ENCODE measurements at regions not wholly inside any gene's neighbourhood (a gene's known extent, or its start where the extent isn't known, plus 50 kb on each side); places are given as distances from the start of the nearest gene placed in this dataset.

DNA sequence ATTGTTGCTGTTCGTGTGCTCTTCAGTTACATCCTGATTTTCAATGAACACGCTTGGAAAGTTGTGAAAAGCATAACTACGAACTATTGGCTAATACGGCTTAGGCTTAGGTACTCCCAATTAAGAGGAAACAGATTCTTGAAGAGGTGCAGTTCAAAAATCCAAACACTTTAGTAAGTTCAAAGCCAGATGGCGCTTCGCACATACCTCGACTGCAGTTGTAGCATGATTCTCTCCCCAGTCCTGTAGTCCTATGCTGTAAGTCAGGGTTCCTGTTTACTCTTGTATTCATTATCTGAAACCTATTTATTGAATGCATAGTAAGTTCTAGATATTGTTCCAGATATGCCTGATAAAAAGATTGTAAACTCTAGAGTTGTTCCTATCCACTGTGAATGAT, 165.2 kb downstream of the TRIB2 start:
- TF ChIP-seq POLR2A (IDR thresholded peaks at IDR 0.05; ENCODE audit: low read length): no peak
- no peak for TF ChIP-seq SREBF2 (IDR thresholded peaks at IDR 0.05)
- TF ChIP-seq, protein P1, sequence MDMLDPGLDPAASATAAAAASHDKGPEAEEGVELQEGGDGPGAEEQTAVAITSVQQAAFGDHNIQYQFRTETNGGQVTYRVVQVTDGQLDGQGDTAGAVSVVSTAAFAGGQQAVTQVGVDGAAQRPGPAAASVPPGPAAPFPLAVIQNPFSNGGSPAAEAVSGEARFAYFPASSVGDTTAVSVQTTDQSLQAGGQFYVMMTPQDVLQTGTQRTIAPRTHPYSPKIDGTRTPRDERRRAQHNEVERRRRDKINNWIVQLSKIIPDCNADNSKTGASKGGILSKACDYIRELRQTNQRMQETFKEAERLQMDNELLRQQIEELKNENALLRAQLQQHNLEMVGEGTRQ (IDR thresholded peaks at IDR 0.05): no peak
- no peak for TF ChIP-seq ZSCAN20 (CRISPR knock-in tag; IDR thresholded peaks at IDR 0.05)
- TF ChIP-seq, protein P2, sequence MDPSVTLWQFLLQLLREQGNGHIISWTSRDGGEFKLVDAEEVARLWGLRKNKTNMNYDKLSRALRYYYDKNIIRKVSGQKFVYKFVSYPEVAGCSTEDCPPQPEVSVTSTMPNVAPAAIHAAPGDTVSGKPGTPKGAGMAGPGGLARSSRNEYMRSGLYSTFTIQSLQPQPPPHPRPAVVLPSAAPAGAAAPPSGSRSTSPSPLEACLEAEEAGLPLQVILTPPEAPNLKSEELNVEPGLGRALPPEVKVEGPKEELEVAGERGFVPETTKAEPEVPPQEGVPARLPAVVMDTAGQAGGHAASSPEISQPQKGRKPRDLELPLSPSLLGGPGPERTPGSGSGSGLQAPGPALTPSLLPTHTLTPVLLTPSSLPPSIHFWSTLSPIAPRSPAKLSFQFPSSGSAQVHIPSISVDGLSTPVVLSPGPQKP (IDR thresholded peaks at IDR 0.05; ENCODE audit: low read depth, low read length): no peak
- TF ChIP-seq, protein P3, sequence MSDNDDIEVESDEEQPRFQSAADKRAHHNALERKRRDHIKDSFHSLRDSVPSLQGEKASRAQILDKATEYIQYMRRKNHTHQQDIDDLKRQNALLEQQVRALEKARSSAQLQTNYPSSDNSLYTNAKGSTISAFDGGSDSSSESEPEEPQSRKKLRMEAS (IDR thresholded peaks at IDR 0.05): no peak
- DNase-seq (ENCODE audit: low read depth in 1 of 2, low spot score in 1 of 2): no peak
- Histone ChIP-seq H3K4me3 (no peak overlapping the region), H3K27ac (no peak overlapping the region), H3K4me2 (no peak overlapping the region), H3K4me1 (no peaks in the 10 kb centered on the region), H3K9me3 (no peaks in the 10 kb centered on the region)
- FAIRE-seq: no peak
- CTCF ChIA-PET: interaction anchor here (1.1 kb wide), 1 partner anchor 125 kb away, joined by 3 read pairs; no protein-coding TSS in a partner anchor
- POLR2A ChIA-PET: no interaction called here
- WGBS (ENCODE audit: missing lambda C conversion rate): 0% methylated on average over 7 of the region's 7 CpGs
- ATAC-seq: no peak

DNA sequence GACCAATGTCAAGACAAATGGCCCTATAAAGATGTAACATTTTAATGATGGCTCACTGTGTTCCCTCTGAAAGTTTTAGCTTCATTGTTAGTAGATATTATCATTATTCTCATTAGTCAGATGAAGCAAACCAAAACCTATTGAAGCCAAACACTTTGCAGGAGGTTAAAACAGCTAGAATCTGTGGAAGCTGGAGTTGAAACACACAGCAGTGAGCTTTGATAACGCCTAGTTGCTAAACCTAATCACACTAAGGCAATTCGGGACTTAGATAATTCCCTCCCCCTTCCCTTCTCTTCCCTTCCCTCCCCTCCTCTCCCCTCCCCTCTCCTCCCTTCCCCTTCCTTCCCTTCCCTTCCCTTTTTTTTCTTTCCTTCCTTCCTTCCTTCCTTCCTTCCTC, 165.7 kb downstream of the TRIB2 start:
- 2% methylated on average over 2 of the region's 2 CpGs for WGBS (ENCODE audit: missing lambda C conversion rate)
- POLR2A ChIA-PET: no interaction called here
- TF ChIP-seq HDAC2 (IDR thresholded peaks at IDR 0.05) (no peak), NPAS2 (CRISPR knock-in tag; IDR thresholded peaks at IDR 0.05; ENCODE audit: borderline replicate concordance) (no peak), RCOR1 (IDR thresholded peaks at IDR 0.05; ENCODE audit: low read depth, low read length) (no peak), HEYL (CRISPR knock-in tag; IDR thresholded peaks at IDR 0.05) (no peak), ZNF302 (CRISPR knock-in tag; IDR thresholded peaks at IDR 0.05) (no peak), GATA3 (IDR thresholded peaks at IDR 0.05; ENCODE audit: borderline replicate concordance) (no peak), MAFK (IDR thresholded peaks at IDR 0.05; ENCODE audit: partially characterized antibody) (no peak), FOSB (CRISPR knock-in tag; IDR thresholded peaks at IDR 0.05) (no peak), TFCP2L1 (CRISPR knock-in tag; IDR thresholded peaks at IDR 0.05) (no peak), TP53 (CRISPR knock-in tag; IDR thresholded peaks at IDR 0.05) (no peak), POLR2A (IDR thresholded peaks at IDR 0.05; ENCODE audit: low read length) (no peak)
- TF ChIP-seq, protein P1 (IDR thresholded peaks at IDR 0.05): no peak
- TF ChIP-seq, protein P4, sequence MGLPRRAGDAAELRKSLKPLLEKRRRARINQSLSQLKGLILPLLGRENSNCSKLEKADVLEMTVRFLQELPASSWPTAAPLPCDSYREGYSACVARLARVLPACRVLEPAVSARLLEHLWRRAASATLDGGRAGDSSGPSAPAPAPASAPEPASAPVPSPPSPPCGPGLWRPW (IDR thresholded peaks at IDR 0.05): no peak
- TF ChIP-seq, protein P2 (IDR thresholded peaks at IDR 0.05; ENCODE audit: low read depth, low read length): no peak
- TF ChIP-seq, protein P5, sequence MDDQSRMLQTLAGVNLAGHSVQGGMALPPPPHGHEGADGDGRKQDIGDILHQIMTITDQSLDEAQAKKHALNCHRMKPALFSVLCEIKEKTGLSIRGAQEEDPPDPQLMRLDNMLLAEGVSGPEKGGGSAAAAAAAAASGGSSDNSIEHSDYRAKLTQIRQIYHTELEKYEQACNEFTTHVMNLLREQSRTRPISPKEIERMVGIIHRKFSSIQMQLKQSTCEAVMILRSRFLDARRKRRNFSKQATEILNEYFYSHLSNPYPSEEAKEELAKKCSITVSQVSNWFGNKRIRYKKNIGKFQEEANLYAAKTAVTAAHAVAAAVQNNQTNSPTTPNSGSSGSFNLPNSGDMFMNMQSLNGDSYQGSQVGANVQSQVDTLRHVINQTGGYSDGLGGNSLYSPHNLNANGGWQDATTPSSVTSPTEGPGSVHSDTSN (IDR thresholded peaks at IDR 0.05): no peak
- no peak for ATAC-seq
- CTCF ChIA-PET: interaction anchor here (1.1 to 1.2 kb wide), 2 partner anchors 49 to 125 kb away, joined by 3 read pairs; no protein-coding TSS in a partner anchor
- DNase-seq (ENCODE audit: low read depth in 1 of 2, low spot score in 1 of 2): no peak
- Histone ChIP-seq H3K9me3 (no peaks in the 10 kb centered on the region), H3K4me2 (no peak overlapping the region), H3K4me3 (no peak overlapping the region), H3K4me1 (no peaks in the 10 kb centered on the region), H3K27ac (no peak overlapping the region)
- FAIRE-seq: no peak

DNA sequence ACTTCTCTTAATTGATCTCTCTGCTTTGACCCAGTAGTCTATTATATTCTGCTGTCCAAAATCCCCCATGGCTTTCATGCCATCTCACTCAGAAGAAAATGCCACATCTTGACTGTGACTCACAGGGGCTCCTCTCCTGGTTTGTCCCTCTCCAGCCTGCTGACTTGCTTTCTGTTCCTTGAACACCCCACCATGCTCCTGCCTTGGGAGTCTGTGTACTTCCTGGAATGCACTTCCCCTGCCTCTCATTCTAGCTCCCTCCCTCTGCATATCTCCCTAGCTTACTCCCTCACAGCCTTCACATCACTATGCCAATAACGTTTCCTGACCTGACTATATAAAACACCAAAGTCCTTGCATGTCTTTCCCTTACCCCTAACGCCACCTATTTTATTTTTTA, 167.2 kb downstream of the TRIB2 start:
- no peak for FAIRE-seq
- H3K27ac ChIP-seq: no peak overlapping the region
- DNase-seq (ENCODE audit: low read depth in 1 of 2, low spot score in 1 of 2): no peak
- TF ChIP-seq EHF (CRISPR knock-in tag; IDR thresholded peaks at IDR 0.05): no peak
- no peak for TF ChIP-seq CBX2 (IDR thresholded peaks at IDR 0.05; ENCODE audit: borderline replicate concordance, low read depth)
- TF ChIP-seq CEBPB (IDR thresholded peaks at IDR 0.05): no peak
- no peak for TF ChIP-seq KDM5A (IDR thresholded peaks at IDR 0.05)
- no peak for TF ChIP-seq POLR2A (IDR thresholded peaks at IDR 0.05; ENCODE audit: low read length)
- TF ChIP-seq FOSB (CRISPR knock-in tag; IDR thresholded peaks at IDR 0.05): no peak
- no peak for TF ChIP-seq NR3C1 (IDR thresholded peaks at IDR 0.05)
- TF ChIP-seq HOXB13 (CRISPR knock-in tag; IDR thresholded peaks at IDR 0.05; ENCODE audit: low read depth): no peak
- no peak for TF ChIP-seq TP53 (CRISPR knock-in tag; IDR thresholded peaks at IDR 0.05)
- no peak for TF ChIP-seq GATA3 (IDR thresholded peaks at IDR 0.05; ENCODE audit: borderline replicate concordance)
- no peak for TF ChIP-seq SMC3 (IDR thresholded peaks at IDR 0.05)
- no peak for TF ChIP-seq FOSL2 (IDR thresholded peaks at IDR 0.05)
- TF ChIP-seq FOSL2 (CRISPR knock-in tag; IDR thresholded peaks at IDR 0.05): no peak
- no peak for TF ChIP-seq HEYL (CRISPR knock-in tag; IDR thresholded peaks at IDR 0.05)
- no peak for TF ChIP-seq ZNF302 (CRISPR knock-in tag; IDR thresholded peaks at IDR 0.05)
- TF ChIP-seq, protein P2 (IDR thresholded peaks at IDR 0.05; ENCODE audit: low read depth, low read length): no peak
- no peaks in the 10 kb centered on the region for H3K9me3 ChIP-seq
- ATAC-seq: no peak
- no peak overlapping the region for H3K4me2 ChIP-seq
- ChIA-PET CTCF (no interaction called here), POLR2A (no interaction called here)
- WGBS (ENCODE audit: missing lambda C conversion rate): 0% methylated on average over 2 of the region's 2 CpGs
- no peaks in the 10 kb centered on the region for H3K4me1 ChIP-seq
- H3K4me3 ChIP-seq: no peak overlapping the region

All from A549 (cell line).